ENCODE measurements at regions not wholly inside any gene's neighbourhood (a gene's known extent, or its start where the extent isn't known, plus 50 kb on each side); places are given as distances from the start of the nearest gene placed in this dataset.

DNA sequence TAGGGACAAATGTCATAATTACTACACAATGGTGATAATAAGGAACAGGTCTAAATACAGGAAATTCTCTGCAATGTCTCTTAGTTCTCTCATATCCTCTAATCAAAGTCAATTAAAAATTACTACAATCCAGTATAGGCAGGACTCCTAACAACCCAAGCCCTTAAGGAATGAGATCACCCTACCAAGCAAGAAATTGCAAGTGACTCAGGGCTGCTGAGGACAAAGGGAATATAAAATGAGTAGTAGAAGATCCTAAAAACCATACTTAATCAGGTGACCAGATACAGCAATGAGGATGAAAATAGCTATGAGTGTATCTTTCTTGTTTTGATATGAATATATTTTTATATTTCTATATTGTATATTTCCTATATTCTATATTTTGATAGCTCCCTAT is 250.0 kb upstream of the DCC start:
- TF ChIP-seq, protein P1, sequence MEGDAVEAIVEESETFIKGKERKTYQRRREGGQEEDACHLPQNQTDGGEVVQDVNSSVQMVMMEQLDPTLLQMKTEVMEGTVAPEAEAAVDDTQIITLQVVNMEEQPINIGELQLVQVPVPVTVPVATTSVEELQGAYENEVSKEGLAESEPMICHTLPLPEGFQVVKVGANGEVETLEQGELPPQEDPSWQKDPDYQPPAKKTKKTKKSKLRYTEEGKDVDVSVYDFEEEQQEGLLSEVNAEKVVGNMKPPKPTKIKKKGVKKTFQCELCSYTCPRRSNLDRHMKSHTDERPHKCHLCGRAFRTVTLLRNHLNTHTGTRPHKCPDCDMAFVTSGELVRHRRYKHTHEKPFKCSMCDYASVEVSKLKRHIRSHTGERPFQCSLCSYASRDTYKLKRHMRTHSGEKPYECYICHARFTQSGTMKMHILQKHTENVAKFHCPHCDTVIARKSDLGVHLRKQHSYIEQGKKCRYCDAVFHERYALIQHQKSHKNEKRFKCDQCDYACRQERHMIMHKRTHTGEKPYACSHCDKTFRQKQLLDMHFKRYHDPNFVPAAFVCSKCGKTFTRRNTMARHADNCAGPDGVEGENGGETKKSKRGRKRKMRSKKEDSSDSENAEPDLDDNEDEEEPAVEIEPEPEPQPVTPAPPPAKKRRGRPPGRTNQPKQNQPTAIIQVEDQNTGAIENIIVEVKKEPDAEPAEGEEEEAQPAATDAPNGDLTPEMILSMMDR (IDR thresholded peaks at IDR 0.05; ENCODE audit: unreplicated experiment) = no peak
- no peaks in the 10 kb centered on the region for H3K36me3 Mint-ChIP-seq
- DNase-seq (ENCODE audit: low spot score in 2 of 2, unreplicated experiment in 2 of 2) = no peak
- H3K27ac Mint-ChIP-seq = no peak overlapping the region
- H3K9me3 Mint-ChIP-seq = no peaks in the 10 kb centered on the region
- no peak overlapping the region for H3K4me3 Mint-ChIP-seq
- no peaks in the 10 kb centered on the region for H3K4me1 Mint-ChIP-seq
- H3K27me3 Mint-ChIP-seq (ENCODE audit: low read depth) = peaks cover 4% of the 10 kb centered on the region

DNA sequence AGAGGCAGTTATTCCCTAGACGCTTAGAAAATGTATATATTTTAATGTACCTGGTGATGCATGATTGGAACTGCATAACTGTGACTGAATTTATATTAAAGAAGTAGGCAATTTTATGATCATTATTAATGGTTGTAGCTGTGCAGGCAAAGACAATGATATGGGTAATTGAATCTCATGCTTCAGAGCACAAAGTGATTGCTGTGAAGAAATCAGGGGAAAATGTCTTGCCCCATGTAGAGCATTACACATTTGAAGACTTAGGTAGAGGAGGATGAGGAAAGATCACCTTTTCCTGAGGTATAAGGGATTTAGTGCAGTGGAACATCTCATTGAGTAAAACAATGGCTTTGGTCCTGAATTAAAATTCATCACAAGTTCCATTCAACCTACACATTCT is 246.8 kb upstream of the DCC start:
- Mint-ChIP-seq H3K9me3 (no peaks in the 10 kb centered on the region), H3K27me3 (ENCODE audit: low read depth) (peaks cover 13% of the 10 kb centered on the region), H3K4me3 (no peak overlapping the region), H3K36me3 (no peaks in the 10 kb centered on the region), H3K27ac (no peak overlapping the region), H3K4me1 (no peaks in the 10 kb centered on the region)
- no peak for DNase-seq (ENCODE audit: low spot score in 2 of 2, unreplicated experiment in 2 of 2)
- TF ChIP-seq, protein P1 (IDR thresholded peaks at IDR 0.05; ENCODE audit: unreplicated experiment) = no peak

DNA sequence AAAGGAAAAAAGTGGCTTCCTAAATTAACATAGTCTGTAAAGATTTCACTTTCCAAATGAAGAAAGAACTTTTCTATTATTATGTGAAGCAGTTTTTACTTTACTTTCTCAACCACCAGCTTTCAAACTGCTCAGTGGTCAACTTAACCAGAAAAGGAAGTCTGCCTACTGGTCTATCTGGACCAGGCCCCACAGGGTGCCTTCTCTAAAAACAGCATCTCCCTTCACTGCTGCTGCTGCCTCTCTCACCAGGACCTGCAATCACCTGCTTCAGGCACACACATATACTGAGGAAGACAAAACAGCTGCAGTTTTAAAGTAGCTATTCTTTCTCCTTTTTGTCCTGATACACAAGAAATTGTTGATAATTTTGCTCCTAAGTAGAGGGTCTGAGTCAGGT is 221.3 kb upstream of the DCC start:
- H3K4me3 Mint-ChIP-seq = no peak overlapping the region
- TF ChIP-seq, protein P1 (IDR thresholded peaks at IDR 0.05; ENCODE audit: unreplicated experiment) = no peak

DNA sequence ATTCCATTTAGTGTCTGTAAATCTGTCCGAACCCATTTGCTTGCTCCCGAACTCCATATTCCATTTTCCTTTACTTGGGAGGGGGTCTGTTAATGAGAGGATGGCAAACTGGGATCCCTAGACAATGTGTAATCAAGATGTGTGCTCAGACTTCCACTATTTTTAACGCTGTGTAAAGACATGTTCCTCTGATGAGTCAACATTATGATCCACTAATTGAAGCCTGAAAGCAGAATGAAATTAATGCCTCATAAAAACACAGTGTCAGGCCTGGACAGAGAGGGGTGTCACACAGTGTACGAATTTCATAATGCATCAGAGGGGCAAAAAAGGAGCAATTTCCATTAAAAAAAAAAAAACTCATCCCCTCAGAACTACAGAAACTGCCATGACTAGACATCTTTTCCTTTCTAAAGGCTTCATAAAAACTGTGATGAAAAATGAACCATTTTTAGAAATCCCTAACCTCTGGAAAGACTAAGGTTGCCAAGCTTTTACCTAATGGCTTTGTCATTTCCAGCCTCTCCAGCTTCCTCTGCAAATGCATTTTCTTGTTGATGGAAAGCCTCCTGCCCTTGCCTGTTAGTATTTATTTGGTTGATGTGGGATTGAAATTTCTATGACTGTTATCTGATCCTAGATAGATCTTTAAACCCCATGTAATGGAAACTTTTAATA is 209.2 kb upstream of the DCC start:
- H3K4me3 Mint-ChIP-seq = no peak overlapping the region
- no peaks in the 10 kb centered on the region for H3K4me1 Mint-ChIP-seq
- no peaks in the 10 kb centered on the region for H3K27me3 Mint-ChIP-seq (ENCODE audit: low read depth)
- H3K27ac Mint-ChIP-seq = no peak overlapping the region
- TF ChIP-seq, protein P1 (IDR thresholded peaks at IDR 0.05; ENCODE audit: unreplicated experiment) = no peak
- DNase-seq (ENCODE audit: low spot score in 2 of 2, unreplicated experiment in 2 of 2) = no peak
- H3K9me3 Mint-ChIP-seq = peaks cover 14% of the 10 kb centered on the region
- H3K36me3 Mint-ChIP-seq = no peaks in the 10 kb centered on the region

More for the DNA sequence above, 221.3 kb upstream of the DCC start:
- Mint-ChIP-seq H3K9me3 (no peaks in the 10 kb centered on the region), H3K4me1 (no peaks in the 10 kb centered on the region), H3K27ac (no peak overlapping the region), H3K36me3 (no peaks in the 10 kb centered on the region), H3K27me3 (ENCODE audit: low read depth) (no peaks in the 10 kb centered on the region)
- DNase-seq (ENCODE audit: low spot score in 2 of 2, unreplicated experiment in 2 of 2) = no peak

DNA sequence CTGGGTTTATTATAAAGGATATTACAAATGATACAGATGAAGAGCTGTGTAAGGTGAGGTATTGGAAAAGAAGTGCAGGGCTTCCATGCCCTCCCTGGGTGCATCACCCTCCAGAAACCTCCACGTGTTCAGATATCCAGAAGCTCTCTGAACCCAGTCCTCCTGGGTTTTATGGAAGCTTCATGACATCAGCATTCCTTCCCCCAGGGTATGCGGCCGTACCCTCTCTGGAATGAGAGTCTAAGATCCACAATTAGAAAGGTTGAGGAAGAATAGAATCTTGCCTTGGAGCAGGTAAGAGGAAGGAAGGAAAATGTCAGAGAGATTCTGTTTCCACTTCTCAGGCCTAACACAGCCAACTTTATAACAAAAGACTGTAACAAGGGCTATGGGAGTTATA is 208.2 kb upstream of the DCC start:
- TF ChIP-seq, protein P1 (IDR thresholded peaks at IDR 0.05; ENCODE audit: unreplicated experiment) = no peak
- Mint-ChIP-seq H3K9me3 (peaks cover 16% of the 10 kb centered on the region), H3K27ac (no peak overlapping the region), H3K4me3 (no peak overlapping the region), H3K4me1 (no peaks in the 10 kb centered on the region), H3K27me3 (ENCODE audit: low read depth) (no peaks in the 10 kb centered on the region), H3K36me3 (no peaks in the 10 kb centered on the region)
- no peak for DNase-seq (ENCODE audit: low spot score in 2 of 2, unreplicated experiment in 2 of 2)

DNA sequence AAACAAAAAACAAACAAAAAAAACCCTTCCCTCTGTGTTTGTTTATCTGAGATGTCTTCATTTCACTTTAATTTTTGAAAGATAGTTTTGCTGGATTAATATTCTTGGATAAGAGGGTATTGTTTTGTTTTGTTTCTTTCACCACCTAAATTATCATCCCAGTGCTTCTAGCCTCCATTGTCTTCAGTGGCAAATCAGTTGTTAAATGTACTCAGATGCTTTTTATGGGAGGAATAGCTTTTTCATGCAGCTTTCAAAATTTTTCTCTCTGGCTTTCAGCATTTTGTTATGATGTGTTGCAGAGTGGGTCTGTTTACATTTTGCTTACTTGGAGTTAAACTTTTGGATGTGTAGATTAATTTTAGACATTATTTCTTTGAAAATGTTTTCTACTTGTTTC is 203.5 kb upstream of the DCC start:
- H3K4me1 Mint-ChIP-seq = no peaks in the 10 kb centered on the region
- TF ChIP-seq, protein P1 (IDR thresholded peaks at IDR 0.05; ENCODE audit: unreplicated experiment) = no peak
- no peaks in the 10 kb centered on the region for H3K36me3 Mint-ChIP-seq
- DNase-seq (ENCODE audit: low spot score in 2 of 2, unreplicated experiment in 2 of 2) = no peak
- peaks cover 37% of the 10 kb centered on the region for H3K9me3 Mint-ChIP-seq
- H3K27me3 Mint-ChIP-seq (ENCODE audit: low read depth) = no peaks in the 10 kb centered on the region
- no peak overlapping the region for H3K27ac Mint-ChIP-seq
- no peak overlapping the region for H3K4me3 Mint-ChIP-seq

Measured in mesothelial cell of epicardium (in vitro differentiated cells).